C4-2B (cell line): ENCODE measurements at regions not wholly inside any gene's neighbourhood (a gene's known extent, or its start where the extent isn't known, plus 50 kb on each side); places are given as distances from the start of the nearest gene placed in this dataset.

ENCODE experiments used
- H3K27ac ChIP-seq: fragments of 450-650 bp; 2 replicates; pipeline ENCODE4 v1.5.1; 2017
- CTCF ChIP-seq: fragments of 450-650 bp; conservative IDR thresholded peaks from 2 replicates; pipeline ENCODE4 v1.5.1; 2017; ENCODE audit warnings: mild to moderate bottlenecking
- ZFX ChIP-seq: fragments of 450-650 bp; IDR thresholded peaks from 2 replicates; pipeline ENCODE4 v1.6.1; 2017

GRCh38 chr7:21044913-21045568 lies 258.4 kb upstream of the SP8 start:
- no peak overlapping the region for H3K27ac ChIP-seq
- TF ChIP-seq ZFX (no peak), CTCF (no peak)

- TF ChIP-seq CTCF (no peak), ZFX (no peak)
- no peak overlapping the region for H3K27ac ChIP-seq
These were observed 265.2 kb upstream of the SP8 start for GRCh38 chr7:21051865-21052264.

GRCh38 chr7:21054427-21055112 lies 267.9 kb upstream of the SP8 start:
- no peak overlapping the region for H3K27ac ChIP-seq
- TF ChIP-seq CTCF, result no peak
- TF ChIP-seq ZFX, result no peak

GRCh38 chr7:21059069-21059468 lies 272.4 kb upstream of the SP8 start:
- H3K27ac ChIP-seq, result no peak overlapping the region
- TF ChIP-seq CTCF (no peak), ZFX (no peak)

- H3K27ac ChIP-seq, result no peak overlapping the region
These were observed 276.4 kb upstream of the SP8 start for GRCh38 chr7:21063106-21063505.

GRCh38 chr7:21064698-21065648 lies 278.3 kb upstream of the SP8 start:
- no peak for TF ChIP-seq ZFX
- no peak for TF ChIP-seq CTCF

More at GRCh38 chr7:21063106-21063505, 276.4 kb upstream of the SP8 start:
- TF ChIP-seq CTCF, result no peak
- TF ChIP-seq ZFX, result no peak

GRCh38 chr7:21066221-21066620 lies 279.5 kb upstream of the SP8 start:
- H3K27ac ChIP-seq, result peak overlapping the region; percentile 31; the same call in 1 of the 2 replicates
- no peak for TF ChIP-seq CTCF
- TF ChIP-seq ZFX, result no peak

More at GRCh38 chr7:21064698-21065648, 278.3 kb upstream of the SP8 start:
- H3K27ac ChIP-seq, result peak overlapping the region; percentile 43; the same call in 1 of the 2 replicates
